HG02981 (cell line): ENCODE measurements at regions not wholly inside any gene's neighbourhood (a gene's known extent, or its start where the extent isn't known, plus 50 kb on each side); places are given as distances from the start of the nearest gene placed in this dataset.
"Not testable (repeated sequence)": the region's sequence is repeated elsewhere in the genome, so short reads cannot be mapped to it uniquely, and the experiment has no call there.

ENCODE experiments used
- ATAC-seq: cut with Tn5 transposase; IDR thresholded peaks from one replicate; pipeline ENCODE4 v1.9.1; 2021; ENCODE audit warnings: mild to moderate bottlenecking, moderate library complexity; ENCODE audit not compliant: unreplicated experiment

DNA sequence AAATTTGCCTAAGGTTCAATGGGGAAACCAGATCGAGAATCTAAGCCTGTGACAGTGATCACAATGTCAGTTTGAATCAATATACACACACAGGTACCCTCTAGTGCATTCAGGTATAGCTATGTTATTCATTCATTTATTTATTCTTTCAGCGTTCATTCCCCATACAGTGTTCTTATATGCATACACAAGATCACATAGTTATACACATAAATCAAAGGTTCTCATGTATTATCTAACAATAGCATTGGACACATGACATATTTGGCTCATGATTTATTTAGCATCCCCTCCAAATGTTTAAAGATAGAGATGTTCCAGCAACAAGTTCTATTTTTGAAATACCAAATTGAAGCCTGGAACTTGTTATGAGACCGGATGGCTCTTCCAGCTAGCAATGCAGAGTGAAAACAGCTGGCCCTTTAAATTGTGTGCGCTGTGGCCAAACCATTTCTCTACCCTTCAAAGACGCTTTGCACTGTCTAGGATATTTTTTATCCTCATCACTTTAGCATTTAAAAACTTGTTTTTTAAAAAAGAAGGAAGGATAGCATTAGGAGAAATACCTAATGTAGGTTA lies 131.0 kb downstream of the ATXN3L start:
- ATAC-seq: no peak

DNA sequence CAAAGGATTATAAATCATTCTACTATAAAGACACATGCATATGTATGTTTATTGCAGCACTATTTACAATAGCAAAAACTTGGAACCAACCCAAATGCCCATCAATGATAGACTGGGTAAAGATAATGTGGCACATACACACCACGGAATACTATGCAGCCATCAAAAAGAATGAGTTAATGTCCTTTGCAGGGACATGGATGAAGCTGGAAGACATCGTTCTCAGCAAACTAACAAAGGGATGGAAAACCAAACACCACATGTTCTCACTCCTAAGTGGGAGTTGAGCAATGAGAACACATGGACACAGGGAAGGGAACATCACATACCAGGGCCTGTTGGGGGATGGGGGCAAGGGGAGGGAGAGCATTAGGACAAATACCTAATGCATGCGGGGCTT lies 133.2 kb downstream of the ATXN3L start:
- ATAC-seq: not testable (repeated sequence)

DNA sequence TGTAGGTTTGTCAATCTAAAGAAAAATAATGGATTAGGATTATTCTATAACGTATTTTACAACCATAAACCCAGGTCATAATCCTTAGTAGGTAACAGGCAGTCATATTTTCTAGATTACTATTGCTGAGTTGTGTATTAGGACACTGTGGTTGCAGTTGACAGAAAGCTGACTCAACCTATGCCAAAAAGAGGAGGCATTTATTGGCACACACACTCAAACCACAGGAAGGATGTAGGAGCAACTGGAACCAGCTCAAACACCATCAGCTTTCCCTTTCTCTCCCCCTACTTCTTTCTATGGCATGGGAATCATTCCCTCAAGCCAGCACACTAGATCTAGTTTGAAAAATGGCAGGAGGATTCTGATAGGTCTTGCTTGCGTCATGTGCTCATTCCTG lies 136.4 kb upstream of the FAM9C start:
- ATAC-seq: no peak

DNA sequence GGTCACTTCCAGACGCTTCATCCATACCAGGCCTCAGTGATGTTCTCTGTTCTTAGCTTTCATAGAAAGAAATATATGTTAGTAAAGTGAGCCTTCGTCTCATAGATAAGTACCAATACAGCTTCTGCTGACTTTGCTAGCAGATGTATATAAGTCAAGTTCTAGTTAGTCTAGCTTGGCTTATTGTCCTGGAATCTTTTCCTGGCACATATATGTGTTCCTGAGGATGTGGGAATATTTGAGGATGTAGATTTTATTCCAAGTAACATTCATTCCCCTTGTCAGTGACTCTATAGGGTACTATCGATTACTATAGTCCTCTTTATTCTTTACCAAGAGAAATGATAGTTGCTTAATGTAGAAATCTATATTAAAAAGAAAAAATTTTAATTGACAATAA lies 135.2 kb upstream of the FAM9C start:
- no peak for ATAC-seq

DNA sequence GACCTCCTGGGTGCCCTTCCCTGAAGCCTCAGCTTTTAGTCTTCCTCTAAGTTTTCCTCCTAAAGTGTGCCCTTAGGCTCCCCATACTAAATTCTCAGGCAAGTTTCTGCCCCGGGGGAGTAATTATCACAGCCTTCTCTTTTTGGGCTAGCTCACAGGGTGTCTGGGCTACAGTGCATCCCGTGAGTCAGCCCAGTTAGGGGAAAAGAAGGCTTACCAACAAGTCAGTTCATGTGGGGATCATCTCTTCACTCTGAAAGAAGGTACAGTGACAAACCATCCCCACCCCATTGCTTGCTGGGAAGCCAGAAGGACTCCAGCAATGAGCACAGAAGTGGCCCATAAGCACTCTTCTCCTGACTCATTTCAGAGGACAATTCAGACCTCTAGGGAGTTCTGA lies 134.7 kb upstream of the FAM9C start:
- no peak for ATAC-seq

DNA sequence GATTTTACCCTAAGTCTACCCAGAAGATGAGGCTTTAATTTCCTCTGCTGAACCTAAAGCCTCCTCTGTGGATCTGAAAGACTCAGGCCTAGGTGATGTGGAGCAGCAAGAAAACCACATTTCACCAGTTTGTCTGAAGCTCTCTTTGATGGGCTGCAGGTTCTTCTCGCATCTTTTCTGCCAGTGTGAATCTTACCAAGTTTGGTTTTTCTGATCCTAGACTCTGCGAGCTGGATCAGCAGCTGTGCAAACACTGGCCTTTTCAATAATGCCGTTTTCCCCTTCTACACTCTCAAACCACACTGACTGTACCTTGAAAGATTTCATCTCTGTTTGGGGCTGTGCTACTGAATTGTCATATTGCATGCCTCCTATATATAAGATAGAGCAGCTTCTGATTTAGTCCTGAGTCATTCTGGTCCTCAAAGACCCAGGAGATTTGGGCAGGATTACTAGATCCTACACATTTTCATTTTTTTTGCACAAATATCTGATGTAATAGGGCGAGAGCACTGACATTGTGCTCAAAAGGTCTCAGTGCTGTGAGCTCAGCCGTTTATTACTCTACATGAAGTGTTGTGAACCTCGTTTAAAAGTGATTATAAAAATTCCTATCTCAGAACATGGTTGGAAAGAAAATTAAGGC lies 133.6 kb upstream of the FAM9C start:
- ATAC-seq: no peak

DNA sequence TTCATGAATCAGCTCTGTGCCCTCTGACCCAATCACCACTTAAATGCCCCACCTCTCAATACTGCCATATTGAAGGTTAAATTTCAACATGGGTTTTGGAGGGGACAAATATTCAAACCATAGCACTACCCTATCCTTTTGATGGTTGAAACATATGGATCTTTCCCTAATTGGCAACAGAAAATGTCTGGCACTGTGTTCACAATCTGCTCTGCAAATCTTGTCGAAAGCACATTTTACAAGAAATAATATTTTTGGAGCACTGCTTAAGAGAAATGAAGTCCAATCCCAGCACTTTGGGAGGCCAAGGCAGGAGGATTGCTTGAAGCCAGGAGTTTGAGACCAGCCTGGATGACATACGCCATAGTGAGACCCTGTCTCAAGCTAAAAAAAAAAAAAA lies 130.6 kb upstream of the FAM9C start:
- no peak for ATAC-seq

DNA sequence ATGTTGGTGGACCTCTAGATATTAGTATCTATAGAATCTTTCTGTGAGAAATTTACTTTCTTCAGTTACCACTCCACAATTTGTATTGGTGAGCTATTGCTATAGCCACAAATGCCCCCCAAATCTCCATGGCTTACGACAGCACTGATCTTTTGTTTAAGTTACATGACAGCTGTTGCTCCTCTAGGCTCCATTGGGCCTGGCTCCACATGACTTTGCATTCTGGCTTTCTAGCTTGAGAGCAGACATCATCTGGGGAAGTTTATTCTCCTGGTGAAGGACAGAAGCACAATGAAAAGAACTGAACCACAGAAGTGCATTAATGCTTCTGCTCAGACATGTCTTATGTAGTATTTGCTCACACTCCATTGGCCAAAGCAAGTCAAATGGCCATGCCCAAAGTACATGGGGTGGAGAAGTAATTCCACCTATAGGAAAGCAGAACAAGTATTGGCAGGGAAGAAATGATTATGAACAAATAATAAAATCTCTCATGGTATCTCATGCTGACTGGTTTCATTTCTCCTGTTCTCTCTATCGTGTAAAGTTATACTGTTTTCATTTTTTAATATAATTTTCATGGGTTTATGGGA lies 126.6 kb upstream of the FAM9C start:
- ATAC-seq: no peak

DNA sequence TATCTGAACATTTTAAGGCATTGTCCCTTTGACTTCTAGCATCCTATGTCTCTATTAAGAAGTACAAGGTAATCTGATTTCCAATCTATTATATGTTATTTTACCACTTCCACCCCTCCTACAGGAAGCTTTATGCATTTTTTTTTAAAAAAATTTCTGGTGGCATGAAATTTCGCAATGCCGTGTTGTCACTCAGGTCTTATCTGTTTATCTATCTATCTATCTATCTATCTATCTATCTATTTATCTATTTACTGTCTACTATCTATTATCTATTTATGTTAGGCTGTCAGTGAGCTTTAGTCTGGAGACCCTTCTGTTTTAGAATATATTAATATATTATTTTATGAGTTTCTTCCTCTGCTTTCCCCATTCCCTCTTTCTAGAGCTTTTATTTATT lies 125.3 kb upstream of the FAM9C start:
- ATAC-seq: no peak

DNA sequence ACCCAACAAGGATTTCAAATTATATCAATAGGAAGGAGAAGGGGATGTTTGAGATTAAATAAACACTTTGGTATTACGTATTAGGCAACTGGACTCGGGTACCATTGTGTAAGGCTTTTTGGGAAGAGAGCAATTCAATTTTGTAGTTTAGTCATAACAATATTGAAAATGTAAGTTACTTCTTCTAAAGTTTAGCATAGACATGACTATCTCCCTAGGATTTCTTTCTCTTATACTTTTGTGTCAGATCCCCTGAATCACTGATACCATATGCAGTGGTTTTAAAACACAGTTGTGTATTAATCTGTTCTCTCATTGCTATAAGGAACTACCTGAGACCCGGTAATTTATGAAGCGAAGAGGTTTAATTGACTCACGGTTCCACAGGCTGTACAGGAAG lies 123.8 kb upstream of the FAM9C start:
- ATAC-seq: no peak

DNA sequence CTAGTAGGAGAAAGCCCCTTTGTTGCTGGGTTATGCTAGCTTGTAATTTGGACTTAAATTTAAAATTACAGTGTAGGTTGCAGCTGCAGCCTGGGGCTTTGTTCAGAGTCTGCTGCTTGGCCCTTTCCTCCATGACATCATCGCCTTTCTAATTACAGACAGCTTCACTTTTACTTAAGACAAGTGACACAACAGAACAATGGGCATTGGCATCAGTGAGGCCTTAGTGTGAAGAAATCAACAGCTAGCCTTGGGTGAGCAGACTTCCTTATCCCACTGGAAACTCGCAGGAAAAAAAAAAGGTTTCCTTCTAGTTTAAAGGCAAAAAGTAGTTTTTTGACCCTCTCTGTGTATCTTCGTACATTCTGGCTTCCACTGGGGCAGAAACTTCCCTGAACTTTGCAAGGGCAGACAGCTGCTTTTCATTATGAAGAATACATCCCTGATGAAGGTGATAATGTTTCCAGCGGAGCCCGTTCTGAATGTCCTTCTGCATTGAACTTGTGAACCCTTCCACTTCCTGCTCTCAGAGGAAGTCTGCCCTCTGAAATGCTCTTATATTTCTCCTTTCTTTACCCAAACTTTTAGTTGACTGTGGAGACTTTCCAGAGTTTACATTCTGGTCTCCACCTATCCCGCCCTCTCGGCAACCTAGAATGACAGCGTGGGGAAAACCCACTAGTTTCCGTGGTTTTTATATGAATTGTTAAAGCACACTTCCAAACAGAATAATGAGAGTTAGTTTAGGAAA lies 123.2 kb upstream of the FAM9C start:
- no peak for ATAC-seq

DNA sequence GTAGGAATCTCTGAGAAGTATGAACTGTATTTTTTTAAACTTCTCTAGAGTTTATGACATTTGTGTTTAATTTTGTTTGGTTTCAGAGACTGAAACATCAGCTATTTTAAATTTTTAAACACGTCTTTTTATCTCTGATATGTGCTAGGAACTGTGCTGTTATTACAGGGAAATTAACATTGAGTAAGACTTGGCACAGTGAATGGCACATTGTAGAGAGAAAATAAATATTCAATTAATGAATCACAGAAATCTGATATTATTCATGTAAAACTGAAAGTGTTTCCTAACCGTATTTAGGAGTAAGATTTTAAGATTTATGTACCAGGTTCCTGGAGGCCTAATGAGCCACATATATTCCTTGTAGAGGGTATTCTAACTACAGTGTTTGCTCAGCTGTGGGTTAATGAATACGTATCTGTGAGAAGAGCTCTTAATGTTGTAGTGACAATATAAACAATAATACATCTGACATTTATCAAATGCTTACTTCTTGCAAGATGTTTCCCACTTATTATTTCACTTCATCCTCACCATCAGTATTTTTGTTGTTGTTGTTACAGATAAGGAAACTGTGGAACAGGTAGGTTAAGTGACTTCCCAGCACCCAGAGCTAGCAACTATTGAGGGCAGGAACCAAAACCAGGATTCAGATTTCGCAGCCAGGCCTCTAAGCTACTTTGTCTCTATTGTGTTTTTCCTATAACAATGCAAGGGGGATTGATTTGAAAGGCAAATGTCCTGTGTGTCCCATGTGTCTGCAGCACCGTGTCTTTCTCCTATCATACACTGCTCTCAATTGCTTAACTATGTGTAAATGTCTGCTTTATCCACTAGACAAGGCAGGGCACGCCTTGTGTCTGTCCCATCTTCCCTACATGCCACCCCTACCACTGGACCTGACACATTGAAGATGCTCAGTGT lies 121.1 kb upstream of the FAM9C start:
- ATAC-seq: no peak

DNA sequence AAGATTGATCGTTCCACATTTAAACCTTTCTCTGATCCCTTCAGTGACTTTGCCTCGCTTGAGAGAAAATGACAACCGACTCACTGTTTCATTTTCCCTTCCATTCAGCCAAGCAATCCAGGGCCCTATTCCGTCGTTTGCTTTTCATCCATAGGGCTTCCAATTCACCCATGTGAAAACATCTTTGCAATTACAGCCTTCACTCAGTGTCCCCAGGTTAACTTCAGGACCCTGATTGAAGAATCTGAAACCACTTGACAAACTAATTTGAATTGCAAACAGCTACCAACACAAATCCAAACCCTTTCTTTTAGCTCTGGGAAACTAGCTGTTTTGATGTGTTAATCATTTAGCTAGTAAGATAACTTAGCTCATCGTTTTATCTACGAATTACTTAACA lies 120.2 kb upstream of the FAM9C start:
- ATAC-seq: no peak

DNA sequence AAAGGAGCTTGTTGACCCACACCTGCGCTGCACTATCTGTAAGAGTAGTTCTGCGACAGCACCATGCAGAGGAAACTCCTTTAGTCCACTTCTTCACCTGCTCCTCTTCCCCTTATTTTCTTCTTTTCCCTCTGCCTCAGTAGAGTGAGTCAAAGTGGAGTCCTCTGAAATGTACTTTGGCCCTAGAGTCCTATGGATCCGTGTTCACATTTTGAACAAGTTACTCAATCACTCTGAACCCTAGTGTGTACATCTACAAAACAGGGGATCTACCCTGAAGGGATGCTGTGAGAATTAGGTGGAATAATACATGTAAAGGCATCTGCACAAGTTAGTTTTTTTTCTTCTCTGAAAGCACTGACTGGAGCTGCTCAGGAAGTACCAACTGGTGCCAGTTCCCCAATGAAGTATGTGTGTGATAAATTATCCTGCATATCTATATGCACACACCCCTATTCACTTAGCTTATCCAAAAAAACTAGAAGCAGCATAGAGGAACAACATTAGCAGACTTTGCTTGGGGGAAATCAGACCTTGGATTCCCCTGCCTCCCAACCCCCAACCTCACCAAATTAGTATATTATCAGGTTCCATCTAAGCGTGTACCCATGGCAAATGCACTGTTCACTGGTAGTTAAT lies 118.5 kb upstream of the FAM9C start:
- no peak for ATAC-seq

DNA sequence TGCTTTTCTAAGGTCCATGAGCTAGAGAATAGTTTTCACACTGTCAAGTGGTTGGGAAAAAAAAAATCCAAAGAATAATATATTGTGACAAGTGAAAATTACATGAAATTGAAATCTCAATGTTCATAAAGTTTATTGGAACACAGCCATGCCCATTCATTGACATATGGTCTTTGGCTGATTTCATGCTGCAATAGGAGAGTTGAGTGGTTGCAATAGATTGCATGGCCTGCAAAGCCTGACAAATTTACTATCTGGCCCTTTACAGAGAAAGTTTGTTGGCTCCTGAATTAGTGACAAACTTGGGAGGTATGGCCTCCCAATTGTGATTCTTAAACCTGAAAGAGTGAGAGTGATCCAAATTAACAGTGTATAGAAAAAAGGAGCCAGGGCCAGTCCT lies 115.5 kb upstream of the FAM9C start:
- no peak for ATAC-seq

DNA sequence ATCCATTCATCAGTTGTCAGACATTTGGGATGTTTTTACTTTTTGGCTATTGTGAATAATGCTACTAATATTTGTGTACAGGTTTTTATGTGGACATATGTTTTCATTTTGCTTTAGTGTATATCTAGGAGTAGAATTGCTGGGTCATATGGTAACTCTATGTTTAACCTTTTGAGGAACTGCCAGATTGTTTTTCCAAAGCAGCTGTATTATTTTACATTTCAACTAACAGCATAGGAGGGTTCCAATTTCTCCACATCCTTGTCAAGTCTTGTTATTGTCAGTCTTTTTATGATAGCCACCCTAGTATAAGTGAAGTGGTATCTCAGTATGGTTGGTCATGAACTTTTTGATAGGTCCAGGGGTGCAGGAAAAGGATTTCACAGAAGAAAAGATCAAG lies 114.5 kb upstream of the FAM9C start:
- ATAC-seq: no peak

DNA sequence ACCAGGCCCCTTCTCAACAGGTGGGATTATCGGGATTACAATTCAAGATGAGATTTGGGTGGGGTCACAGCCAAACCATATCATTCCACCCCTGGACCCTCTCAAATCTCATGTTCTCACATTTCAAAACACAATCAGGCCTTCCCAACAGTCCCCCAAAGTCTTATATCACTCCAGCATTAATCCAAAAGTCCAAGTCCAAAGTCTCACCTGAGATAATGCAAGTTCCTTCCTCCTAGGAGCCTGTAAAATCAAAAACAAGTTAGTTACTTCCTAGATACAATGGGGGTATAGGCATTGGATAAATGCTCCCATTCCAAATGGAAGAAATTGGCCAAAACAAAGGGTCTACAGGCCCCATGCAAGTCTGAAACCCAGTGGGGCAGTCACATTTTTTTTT lies 111.1 kb upstream of the FAM9C start:
- not testable (repeated sequence) for ATAC-seq

DNA sequence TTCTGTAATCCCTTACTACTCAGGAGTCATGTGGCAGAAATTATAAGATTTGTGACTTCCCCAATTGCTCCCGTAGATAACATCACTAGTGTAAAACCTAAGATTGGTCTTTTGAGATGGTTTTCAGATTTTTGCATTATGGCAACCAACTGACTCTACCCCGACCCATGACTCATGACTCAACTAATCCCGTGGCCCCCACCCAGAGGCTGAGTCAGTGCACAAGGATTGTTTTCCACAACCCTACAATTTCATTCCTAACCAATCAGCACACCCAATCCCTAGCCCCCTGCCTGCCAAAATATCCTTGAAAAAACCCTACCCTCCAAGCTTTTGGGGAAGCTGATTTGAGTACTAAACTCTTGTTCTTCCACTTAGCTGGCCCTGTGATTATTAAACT lies 109.4 kb upstream of the FAM9C start:
- ATAC-seq: no peak

DNA sequence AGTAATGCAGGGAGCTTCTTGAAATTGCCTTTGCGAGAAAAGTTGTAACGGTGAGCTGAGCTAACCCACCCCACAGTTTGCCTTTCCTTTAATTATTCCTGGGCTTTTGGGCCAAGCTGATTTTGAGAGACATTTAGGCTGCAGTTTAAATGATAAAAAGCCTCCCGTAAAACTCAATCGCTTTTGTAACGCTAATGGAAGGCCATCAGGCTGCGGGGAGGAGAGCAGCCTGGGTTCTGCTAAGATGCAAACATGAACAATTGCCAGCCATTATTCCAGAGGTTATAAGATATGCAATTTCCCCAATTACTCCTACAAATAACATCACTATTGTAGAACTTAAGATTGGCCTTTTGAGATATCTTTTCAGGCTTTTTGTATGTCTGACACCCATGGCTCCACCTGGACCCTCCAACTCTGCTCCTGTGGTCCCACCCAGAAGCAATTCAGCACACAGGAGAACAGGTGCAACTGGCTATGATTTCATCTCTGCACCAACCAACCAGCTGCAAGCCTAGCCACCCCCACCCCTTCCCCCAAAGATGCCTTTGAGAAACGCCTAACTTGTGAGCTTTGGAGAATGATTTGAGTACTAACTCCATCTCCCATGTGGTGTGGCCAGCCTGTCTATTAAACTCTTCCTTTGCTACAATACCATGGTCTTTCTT lies 108.2 kb upstream of the FAM9C start:
- no peak for ATAC-seq
